GDM1 (cell line): ENCODE measurements at regions not wholly inside any gene's neighbourhood (a gene's known extent, or its start where the extent isn't known, plus 50 kb on each side); places are given as distances from the start of the nearest gene placed in this dataset.
"Not testable (repeated sequence)": the region's sequence is repeated elsewhere in the genome, so short reads cannot be mapped to it uniquely, and the experiment has no call there.

Experiments used
- DNase-seq: peaks from one replicate; lab custom pipeline; 2025; lab: John Stamatoyannopoulos, UW

GRCh38 chr1:173300061-173301044, 93.2 kb upstream of the TNFSF4 start:
- DNase-seq, result no peak

- no peak for DNase-seq
Measured at GRCh38 chr1:173301507-173301906, 94.4 kb upstream of the TNFSF4 start.

DNA sequence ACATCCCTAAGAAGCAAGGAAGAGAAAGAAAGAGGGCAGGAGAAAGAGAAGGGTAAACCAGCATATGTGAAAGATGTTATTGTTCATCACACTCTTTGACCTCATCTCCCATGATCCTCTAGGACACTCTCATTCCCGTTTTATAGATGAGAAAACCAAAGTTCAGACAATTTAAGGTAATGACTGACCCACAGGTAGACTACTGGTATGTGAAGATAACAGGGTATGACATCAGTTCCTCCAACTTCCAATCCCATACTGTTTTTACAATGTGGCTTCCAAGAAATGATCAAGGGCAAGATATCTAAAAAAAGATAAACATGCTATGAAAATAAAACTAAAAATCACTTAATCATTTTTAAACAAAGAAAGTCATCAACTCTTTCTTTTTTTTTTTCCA, 95.2 kb upstream of the TNFSF4 start:
- DNase-seq, result no peak

DNA sequence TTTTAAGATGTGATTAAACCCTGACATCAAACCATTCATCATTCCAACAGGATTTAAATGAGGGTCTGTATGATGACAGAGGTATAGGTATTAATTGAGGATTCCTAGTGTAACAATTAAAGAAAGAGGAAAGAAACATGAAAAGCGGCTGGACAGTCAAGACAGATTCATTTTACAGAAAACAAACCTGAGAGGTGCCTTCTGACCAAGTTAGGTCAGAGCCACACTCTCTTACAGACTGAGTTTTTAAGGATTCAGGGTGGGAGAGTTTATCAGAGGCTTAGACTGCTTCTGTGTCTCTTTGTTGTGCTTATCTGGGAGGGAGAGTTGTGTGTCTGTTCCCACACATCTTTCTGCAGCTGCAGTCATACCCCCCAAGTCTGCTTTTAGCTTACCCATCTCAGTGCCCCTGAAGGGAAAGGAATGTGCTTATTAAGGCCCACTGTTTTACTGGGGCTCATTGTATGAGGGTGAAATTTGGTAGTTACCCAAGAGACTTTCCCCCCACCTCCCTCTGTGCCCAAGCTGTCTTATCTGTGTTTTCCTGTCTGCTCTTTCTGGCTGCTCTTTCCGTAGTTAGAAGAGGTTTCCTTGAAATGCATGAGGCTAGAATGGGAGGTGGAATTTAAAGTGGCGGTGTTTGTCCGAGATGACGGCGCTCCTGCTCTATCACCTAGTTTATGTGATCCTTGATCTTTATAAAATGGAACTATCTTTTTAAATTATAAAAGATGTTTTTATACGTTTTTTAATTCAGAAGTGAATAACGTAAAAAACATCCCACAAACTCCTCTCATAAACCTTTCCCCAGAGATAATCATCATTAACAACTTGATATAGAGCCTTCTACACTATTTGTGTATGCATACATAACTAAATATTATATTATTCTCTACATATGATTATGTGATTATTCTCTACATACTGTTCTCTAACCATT, 96.0 kb upstream of the TNFSF4 start:
- no peak for DNase-seq

DNA sequence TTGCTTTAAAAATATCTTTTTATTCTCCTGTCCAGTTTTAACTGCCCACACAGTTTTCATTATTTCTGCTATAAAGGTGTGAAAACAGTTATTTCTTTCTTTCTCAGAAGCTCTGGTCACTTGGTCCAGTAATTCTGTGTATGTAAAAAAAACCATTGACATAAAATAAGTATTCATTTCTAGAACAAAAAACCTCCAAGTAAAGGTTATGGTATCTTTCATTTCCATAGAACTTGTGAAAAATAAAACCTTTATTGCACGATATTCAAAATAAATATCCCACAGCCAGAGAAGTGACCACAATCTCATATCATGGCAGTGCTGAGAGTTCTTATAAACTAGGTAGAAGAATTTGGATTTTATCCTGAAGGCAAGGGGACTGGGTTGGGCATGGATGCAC, 96.9 kb upstream of the TNFSF4 start:
- no peak for DNase-seq

- no peak for DNase-seq
Measured at GRCh38 chr1:173304529-173305227, 97.5 kb upstream of the TNFSF4 start.

- no peak for DNase-seq
Measured at GRCh38 chr1:173307845-173308244, 100.7 kb upstream of the TNFSF4 start.

DNA sequence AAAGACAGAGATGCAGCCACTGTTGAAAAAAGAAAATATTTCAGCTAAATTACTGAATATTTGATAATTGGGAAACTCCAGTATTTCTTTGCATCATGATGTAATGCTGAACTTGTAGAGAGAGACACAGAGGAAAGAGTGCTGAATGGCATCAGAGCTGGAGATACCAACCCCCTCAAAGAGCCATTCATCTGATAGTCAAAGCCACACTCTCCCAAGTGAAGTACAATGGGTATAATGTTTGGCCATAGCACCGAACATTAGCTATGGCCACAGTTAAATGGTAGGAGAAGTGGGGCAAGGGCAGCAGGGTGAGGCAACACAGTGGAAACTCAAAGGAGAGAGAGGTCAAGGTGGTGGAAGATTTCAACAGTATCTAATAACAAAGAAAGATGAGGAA, 107.5 kb upstream of the TNFSF4 start:
- DNase-seq, result no peak

GRCh38 chr1:173315296-173315695, 108.2 kb upstream of the TNFSF4 start:
- no peak for DNase-seq

DNA sequence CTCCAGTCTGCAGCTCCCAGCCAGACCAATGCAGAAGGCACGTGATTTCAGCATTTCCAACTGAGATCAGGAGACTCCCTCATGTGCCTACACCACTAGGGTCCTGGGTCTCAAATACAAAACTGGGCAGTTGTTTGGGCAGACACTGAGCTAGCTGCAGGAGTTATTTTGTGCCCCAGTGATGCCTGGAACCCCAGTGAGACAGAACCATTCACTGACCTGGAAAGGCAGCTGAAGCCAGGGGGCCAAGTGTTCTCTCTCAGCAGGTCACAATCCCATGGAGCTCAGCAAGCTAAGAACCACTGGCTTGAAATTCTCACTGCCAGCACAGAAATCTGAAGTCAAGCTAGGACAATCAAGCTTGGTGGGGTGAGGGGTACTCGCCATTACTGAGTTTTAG, 111.7 kb upstream of the TNFSF4 start:
- DNase-seq, result no peak

GRCh38 chr1:173324352-173324751, 117.2 kb upstream of the TNFSF4 start:
- not testable (repeated sequence) for DNase-seq

DNA sequence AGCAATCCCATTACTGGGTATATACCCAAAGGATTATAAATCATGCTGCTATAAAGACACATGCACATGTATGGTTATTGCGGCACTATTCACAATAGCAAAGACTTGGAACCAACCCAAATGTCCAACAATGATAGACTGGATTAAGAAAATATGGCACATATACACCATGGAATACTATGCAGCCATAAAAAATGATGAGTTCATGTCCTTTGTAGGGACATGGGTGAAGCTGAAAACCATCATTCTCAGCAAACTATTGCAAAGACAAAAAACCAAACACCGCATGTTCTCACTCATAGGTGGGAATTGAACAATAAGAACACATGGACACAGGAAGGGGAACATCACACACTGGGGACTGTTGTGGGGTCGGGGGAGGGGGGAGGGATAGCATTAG, 120.9 kb upstream of the TNFSF4 start:
- not testable (repeated sequence) for DNase-seq

DNA sequence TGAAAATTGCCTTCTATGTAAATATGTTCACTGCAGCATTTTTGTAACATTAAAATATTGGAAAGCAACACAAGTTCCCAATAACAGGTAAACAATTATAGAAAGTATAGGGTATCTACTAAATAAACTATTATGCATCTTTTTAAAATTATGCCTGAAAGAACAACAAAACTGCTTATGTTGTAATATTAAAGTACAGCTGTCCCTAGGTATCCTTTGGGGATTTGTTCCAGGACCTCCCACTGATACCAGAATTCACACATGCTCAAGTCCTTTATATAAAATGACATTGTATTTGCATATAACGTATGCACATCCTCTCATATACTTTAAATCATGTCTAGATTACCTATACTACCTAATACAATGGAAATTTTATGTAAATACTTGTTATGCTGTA, 121.8 kb upstream of the TNFSF4 start:
- DNase-seq, result no peak

GRCh38 chr1:173329726-173330125, 122.6 kb upstream of the TNFSF4 start:
- peak; percentile 16 for DNase-seq

- peak; percentile 9 for DNase-seq
Measured at GRCh38 chr1:173330149-173330951, 123.2 kb upstream of the TNFSF4 start.

GRCh38 chr1:173330952-173331548, 123.9 kb upstream of the TNFSF4 start:
- not testable (repeated sequence) for DNase-seq

DNA sequence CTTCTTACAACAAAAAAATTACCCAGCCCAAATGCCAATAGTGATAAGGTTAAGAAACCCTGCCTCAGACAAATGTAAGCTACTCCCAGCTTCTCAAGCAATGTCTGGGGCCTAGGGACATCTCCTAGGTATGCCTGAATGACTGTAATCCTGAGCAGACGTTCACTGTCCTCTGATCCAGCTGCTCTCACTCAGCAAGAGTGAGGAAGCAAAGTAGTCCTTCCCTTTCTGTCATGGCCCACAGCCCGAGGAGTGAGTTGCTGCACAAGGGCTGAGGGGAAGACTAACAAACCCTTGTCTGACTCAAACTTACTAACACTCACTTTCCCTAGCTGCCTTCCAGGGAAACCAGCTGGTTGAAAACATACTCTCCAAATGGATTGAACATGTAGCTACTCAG, 124.9 kb upstream of the TNFSF4 start:
- no peak for DNase-seq

GRCh38 chr1:173333581-173333980, 126.5 kb upstream of the TNFSF4 start:
- no peak for DNase-seq

DNA sequence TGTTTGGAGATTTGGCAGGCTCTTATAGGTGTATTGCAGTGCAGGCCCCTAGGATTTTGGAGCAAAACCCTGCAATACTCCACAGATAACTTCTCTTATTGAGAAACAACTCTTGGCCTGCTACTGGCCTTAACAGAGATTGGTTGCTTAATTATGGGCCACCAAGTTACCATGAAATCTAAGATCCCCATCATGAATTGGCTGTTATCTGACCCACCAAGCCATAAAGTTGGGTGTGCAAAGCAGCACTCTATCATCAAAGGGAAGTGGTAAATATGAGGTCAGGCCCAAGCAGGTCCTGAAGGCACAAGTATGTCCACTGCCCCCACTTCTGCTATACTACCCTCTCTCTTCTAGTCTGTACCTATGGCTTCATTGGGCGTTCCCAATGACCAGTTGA, 130.0 kb upstream of the TNFSF4 start:
- DNase-seq, result no peak

GRCh38 chr1:173341307-173341706, 134.2 kb upstream of the TNFSF4 start:
- DNase-seq, result no peak

- DNase-seq, result no peak
Measured at GRCh38 chr1:173341971-173342370, 134.8 kb upstream of the TNFSF4 start.
